Middle frontal gyrus (tissue), 1 donor: ENCODE measurements at regions not wholly inside any gene's neighbourhood (a gene's known extent, or its start where the extent isn't known, plus 50 kb on each side); places are given as distances from the start of the nearest gene placed in this dataset.

Source experiments
- DNase-seq: peaks from one replicate; pipeline ENCODE4 v3.0.0-alpha.2; 2015; ENCODE audit warnings: low spot score; ENCODE audit errors: extremely low spot score

DNA sequence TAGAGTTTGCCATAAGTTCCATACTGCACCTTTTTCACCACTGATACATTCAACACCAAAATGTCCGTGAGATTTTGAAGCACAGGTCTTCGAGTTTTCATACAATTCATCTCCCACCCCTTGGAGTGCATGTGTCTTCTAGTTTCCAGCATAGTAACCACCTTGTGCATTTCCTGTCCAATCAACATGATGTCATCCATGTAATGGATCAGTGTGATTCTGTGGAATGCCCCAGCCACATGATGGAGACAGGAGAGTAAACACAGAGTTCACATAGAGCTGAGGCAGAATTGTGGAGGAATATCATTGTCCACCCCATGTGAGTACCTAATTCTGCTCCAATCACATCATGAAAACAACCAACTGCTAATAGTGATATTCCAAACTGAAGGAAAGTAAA lies 441.5 kb upstream of the CDH6 start:
- DNase-seq = no peak

DNA sequence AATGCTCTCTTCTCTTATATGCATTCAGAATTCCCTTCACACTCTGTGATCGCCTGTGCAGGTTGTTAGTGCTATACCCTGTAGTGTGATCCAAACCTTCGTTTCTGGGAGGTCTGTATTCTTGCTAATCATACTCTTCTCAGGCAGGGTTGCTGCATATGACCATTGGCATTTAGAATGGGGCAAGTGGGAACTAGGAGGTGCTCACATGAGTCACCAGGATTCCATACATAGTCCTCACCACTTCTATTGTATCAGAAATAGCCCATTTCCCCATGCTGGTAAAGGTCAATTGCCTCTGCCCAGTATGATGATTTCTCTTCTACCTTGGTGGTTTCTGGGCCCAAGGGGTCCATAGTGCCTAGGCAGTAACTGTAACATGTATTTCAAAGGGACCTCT lies 443.5 kb upstream of the CDH6 start:
- no peak for DNase-seq

DNA sequence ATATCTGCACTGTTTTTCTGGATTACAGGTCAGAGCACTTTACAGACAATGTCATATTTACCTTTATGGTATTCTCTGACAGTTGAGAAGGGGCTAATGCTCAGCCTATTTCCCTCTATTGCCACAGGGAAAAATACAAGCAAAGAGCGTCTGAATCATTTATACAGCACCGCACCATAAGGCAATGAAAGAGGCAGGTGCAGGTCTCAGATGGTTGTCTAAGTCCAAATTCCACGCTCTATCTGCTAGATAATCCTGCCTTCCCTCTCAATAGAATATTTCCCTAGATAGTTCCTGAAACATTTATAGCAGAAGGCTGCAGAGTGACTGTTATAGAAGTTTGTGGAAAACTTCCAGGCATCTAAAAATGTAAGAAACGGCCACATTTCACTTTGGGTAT lies 446.1 kb upstream of the CDH6 start:
- no peak for DNase-seq

DNA sequence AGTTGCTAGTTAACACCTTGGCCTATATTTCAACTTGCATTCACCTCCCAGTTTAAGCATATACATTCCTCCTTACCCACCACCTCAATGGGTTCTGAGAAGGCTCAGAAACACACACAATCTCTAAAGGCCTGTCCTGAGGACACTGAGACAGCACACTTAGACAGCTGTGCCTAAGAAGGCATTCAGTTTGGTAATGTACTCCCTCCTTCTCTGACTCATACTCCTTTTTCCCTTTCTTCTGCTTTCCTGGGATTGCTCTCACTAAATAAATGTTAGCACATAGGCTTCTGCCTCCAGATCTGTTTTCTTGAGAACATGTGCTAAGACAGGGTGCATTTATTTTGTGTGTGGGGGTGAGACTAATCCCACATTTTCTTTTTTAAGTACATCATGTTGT lies 456.8 kb upstream of the CDH6 start:
- DNase-seq = no peak

- no peak for DNase-seq
Measured at GRCh38 chr5:30734118-30734517, 459.4 kb upstream of the CDH6 start.

DNA sequence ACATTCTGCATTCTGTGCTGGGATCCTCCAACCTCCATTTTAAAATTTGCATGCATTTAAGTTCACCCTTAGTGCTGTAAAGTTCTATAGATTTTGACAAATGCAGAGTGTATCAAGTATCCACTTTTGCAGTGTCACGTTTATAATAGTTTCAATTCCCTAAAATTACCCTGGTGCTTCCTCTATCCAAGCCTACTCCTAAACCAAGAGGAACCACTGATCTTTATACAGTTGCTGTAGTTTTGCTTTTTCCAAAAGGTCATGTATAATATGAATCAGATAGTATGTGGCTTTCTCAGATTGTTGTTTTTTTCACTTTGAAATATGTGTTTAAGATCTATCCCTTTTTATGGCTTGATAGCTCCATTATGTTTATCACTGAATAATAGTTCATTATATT lies 468.4 kb upstream of the CDH6 start:
- DNase-seq = no peak

- DNase-seq = no peak
Measured at GRCh38 chr5:30698217-30698616, 495.3 kb upstream of the CDH6 start.

GRCh38 chr5:30693326-30693725 lies 500.2 kb upstream of the CDH6 start:
- DNase-seq = no peak

DNA sequence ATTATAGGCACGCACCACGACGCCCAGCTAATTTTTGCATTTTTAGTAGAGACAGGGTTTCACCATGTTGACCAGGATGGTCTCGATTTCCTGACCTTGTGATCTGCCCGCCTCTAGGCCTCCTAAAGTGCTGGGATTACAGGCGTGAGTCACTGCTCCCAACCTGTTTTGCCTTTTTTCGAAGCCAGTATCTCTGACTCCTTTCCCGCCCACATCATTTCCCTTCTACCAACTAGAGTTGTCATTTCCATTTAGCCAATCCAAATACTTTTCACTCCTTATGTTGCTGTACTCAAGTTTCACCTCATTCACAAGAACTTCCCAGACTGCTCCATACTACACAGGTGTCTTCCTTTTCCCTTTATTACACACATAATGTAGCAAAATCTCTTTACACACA lies 502.6 kb upstream of the CDH6 start:
- DNase-seq = no peak

DNA sequence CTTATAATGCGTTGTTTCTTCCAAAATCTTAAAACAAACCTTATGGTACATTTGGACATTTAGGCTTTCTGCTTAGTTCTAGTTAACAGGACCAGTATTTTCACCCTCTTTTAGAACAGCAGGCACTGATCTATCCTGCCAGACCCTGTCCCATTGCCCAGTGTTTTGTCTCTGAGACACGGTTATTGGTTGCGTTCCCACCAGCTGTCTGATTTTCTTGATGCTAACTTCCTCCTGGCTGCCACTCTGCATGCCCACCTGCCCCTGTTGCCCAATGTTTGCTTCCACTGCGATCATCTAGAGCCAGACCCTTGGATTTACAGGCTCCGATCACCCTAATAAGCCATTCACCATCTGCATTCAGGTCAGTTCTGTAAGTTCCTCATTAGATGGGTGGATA lies 506.0 kb upstream of the CDH6 start:
- DNase-seq = no peak

DNA sequence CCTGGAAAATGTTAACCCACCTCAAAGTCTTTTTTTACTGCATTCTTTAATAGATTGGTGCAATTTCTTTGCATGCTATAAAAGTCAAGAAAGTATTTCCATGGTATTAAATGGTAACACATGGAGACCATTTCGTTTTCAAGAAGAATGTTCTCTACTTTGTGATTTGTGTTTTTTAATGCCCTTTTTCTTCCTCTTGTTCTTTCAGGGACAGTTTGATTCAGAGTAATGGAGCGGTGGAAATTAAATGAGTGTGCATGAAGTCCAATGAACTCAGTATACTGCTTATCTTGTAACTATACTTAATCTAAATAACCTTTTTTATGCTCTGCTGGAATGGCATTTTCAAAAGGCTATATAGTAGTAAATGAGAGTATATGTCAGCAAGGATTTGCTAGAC lies 507.0 kb upstream of the CDH6 start:
- DNase-seq = no peak

DNA sequence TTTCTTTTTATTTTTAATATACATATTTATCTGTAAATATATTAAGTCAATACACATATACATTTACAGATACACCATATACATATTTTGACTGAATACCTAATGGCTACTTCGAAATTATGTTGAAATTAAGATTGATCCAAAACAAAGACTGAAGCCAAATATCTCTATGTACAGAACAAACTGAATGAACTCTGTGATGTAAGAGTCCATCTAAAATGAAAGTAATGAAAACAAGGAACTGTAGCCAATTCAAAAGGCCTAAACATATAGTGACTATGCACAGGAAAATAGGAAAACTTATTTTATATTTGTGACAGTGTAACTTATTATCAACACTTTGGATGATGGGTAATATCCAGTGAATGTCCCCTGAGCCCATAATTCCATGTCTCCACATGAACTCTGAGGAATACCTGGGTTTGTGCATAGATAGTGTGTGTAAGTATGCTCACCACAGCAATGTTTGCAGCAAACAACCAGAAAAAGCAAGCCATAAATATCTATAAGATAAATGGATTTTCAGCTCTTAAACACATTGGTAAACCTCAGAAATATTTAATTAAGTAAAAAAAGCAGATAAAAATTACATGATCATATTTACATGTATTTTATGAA lies 517.2 kb upstream of the CDH6 start:
- DNase-seq = no peak

GRCh38 chr5:30667293-30667692 lies 526.2 kb upstream of the CDH6 start:
- no peak for DNase-seq

DNA sequence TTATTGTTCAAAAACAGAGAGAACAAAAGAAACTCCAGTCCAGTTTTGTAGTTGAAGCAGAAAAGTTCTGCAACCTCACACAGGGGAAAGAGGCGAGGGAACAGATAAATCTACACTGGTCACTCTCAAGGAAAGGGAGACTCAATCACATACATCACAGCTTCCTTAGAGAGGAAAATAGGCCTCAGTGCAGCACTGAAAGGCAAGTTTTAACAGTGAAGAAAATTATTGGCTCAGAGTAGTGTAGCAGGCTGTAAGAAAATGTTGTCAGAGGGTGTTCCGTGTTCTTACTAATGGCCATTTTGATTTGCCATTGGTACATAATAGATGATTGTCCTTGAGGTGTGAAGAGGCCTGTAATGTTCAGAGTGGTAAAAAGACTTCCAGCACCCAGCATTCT lies 530.0 kb upstream of the CDH6 start:
- no peak for DNase-seq

GRCh38 chr5:30662373-30662772 lies 531.1 kb upstream of the CDH6 start:
- DNase-seq = no peak

DNA sequence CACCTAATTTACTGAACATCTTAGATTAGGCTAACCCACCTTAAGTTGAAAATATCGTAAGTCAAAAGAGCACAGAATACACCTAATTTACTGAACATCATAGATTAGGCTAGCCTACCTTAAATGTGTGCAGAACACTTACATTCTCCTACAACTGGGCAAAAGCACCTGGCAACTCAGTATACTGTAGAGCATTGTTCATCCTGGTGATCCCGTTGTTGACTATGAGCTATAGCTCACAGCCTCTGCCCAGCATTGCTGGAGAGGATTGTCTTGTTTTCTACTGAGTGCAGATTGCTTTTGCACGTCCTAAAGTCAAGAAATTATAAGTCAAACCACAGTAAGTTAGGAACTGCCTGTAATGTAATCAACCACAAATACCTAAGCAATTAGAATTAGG lies 531.8 kb upstream of the CDH6 start:
- DNase-seq = no peak

DNA sequence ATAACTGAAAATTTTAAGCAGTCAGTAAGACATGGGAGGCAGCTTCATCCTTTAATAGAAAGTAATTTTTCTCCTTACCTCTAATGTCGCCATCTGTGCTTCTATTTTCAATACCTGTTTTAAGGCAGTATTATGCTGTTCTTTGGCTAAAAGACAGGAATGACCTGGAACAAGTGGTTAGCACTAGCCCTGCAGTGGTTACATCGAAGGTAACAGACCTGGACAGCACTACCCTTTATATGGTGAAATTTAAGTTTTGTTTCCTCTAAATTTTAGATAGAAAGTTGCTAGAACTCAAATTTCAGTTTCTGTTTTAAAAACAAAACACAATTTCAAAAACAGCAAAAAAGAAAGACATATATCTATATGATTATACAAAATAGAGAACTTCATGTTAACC lies 534.1 kb upstream of the CDH6 start:
- DNase-seq = no peak

DNA sequence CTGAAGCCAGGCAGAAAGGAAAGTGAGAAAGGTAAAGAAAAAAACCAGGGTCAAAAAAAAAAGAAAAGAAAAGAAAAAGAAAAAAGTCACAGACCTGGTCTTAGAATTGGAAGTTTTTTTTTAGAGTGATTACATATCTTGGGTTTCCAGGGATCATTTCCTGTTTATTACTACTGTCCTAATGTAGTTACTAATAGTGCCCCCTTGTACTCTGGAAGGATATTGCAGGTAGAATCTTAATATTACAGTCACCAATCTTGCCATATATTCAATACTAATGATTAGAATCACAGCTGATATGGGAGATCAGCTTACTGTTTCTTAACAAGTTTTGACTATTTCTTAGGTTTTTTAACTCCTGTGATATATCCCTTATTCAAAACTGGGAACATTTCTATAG lies 543.2 kb upstream of the CDH6 start:
- no peak for DNase-seq

GRCh38 chr5:30638899-30639298 lies 554.6 kb upstream of the CDH6 start:
- DNase-seq = no peak

DNA sequence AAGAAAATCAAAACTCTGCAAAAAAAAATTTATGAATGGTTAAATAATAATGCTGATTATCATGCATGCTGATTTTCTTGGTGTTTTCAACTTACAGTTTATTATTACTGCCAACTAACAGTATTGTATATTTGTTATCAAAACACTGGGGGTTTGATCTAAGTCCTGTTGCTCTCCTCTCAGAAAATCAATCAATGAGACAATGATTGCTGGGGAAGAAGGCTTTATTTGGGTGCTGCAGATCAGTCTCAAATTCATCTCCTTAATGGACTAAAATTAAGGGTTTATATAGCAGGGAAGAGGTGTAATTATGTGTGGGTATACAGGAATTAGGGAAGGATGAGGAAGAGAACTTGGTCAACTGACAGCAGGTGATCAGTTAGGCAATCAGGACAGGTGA lies 565.5 kb upstream of the CDH6 start:
- no peak for DNase-seq

DNA sequence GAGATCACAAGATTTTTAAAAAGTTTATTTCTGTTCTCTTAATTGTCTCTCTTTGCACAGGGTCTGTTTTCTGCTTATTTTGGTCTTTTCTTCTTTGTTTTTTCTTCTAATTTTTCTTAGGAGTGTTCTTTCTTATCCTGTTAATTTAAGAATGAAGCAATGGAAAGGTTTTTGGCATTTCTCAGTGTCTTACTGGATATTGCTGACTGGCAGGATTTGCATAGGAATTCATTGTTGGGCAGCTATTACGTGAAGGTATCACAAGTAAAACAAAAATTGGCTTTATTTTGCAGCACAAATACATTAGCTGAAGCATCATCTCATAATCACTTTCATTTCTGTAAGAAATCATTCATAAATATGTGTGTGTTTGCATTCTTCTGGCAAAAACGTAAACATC lies 566.9 kb upstream of the CDH6 start:
- no peak for DNase-seq

DNA sequence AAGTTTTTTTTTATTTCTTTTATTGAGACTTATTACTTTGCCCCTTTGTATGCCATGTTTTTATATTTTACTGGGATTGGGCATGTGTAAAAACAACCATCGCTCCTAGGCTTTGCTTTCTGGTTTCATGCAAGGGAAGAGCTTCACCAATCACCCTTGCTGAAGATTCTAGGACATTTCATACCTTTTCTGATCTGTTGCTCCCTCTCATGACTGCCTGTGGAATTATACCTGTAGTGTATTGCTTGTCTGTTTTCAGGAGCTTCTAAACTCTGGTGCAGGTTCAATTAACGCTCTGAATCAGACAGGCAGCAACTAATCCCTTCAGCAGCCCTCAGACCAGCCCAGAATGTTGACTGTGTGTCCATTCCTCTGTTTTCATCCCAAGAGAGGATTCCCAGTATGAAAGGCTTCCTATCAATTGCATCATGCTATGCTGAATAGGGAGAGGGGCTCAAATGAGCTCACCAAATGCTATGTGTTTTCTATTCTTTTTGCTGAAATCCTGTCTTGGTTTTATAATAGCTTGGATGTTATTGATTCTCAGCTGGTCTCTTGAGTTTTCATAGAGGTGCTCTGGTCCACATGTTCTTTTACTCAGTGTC lies 572.9 kb upstream of the CDH6 start:
- DNase-seq = no peak

- no peak for DNase-seq
Measured at GRCh38 chr5:30608501-30608900, 585.0 kb upstream of the CDH6 start.
